Prostate gland (tissue), 2 donors: ENCODE measurements at regions not wholly inside any gene's neighbourhood (a gene's known extent, or its start where the extent isn't known, plus 50 kb on each side); places are given as distances from the start of the nearest gene placed in this dataset.
"Not testable (repeated sequence)": the region's sequence is repeated elsewhere in the genome, so short reads cannot be mapped to it uniquely, and the experiment has no call there.

Experiments used
- DNase-seq: peaks from one replicate; pipeline ENCODE4 v3.0.0-alpha.2; 2019; ENCODE audit warnings: low spot score
- H3K27ac ChIP-seq, 2 donors: fragments of 200-600 bp; sonication (generic); 2 replicates each; pipeline ENCODE4 v1.5.1; 2017 to 2019
- H3K27me3 ChIP-seq: fragments of 200-600 bp; sonication (generic); replicated peaks from 2 replicates; pipeline ENCODE4 v1.5.1; 2019; ENCODE audit not compliant: insufficient read depth
- H3K36me3 ChIP-seq, 2 donors: fragments of 200-600 bp; sonication (generic); 1 replicate in 1 of 2; 2 replicates in 1 of 2; pipeline versions ENCODE4 v1.5.1 to v1.8.1; 2017 to 2019
- H3K4me1 ChIP-seq: fragments of 200-600 bp; sonication (generic); replicated peaks from 2 replicates; pipeline ENCODE4 v1.5.1; 2019
- H3K4me3 ChIP-seq, 2 donors: fragments of 200-600 bp; sonication (generic); 2 replicates each; pipeline ENCODE4 v1.5.1; 2017 to 2019
- H3K9me3 ChIP-seq: fragments of 200-600 bp; sonication (generic); 2 replicates; pipeline ENCODE4 v1.5.1; 2017
- POLR2A ChIP-seq: fragments of 450-650 bp; IDR thresholded peaks from one replicate; pipeline ENCODE4 v1.6.1; 2016; ENCODE audit warnings: antibody characterized with exemption, mild to moderate bottlenecking
- POLR2AphosphoS5 ChIP-seq: sonication (generic); formaldehyde crosslinking; IDR thresholded peaks from one replicate; pipeline ENCODE4 v1.6.1; 2017; ENCODE audit warnings: antibody characterized with exemption
- WGBS: methylation state at CpG from one replicate; pipeline ENCODE4 v1.1.5; 2018; 5-methylcytosine and 5-hydroxymethylcytosine counted together
- intact Hi-C: fragments of 100-400 bp; cut with DNase I; formaldehyde crosslinking; loops from one replicate; pipeline ENCODE4 v1.14.2; 2022
- TF ChIP-seq, protein P1 (sequence below), 4 experiments: fragments of 200-600 bp in 2 of 4; fragments of 450-650 bp in 2 of 4; sonication (generic) in 2 of 4; IDR thresholded peaks; 1 replicate in 3 of 4; 2 replicates in 1 of 4; pipeline ENCODE4 v1.5.1; 2016 to 2019; ENCODE audit warnings: antibody characterized with exemption in 4 of 4, mild to moderate bottlenecking in 2 of 4, moderate library complexity in 2 of 4

DNA sequence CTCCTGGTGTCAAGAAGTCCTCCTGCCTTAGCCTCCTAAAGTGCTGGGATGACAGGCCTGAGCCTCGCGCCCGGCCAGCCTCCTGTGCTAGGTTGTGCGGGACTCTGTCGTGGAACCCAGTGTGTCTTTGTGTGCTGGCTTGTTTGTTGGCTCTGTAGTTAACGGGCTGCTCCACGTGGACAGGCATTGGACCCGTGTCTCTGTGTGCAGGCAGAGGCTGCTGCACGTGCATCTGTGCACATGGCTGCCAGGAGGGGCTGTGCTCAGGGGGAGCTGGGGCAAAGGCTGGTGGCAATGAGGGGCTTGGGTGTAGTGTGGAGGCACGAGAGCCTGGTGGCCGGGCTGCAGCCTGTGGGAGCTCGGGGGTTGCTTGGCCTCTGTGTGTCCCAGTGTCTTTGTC lies 121.3 kb upstream of the ALDH3B2 start:
- DNase-seq = no peak
- Histone ChIP-seq H3K36me3 (no peaks in the 10 kb centered on the region), H3K27me3 (no peaks in the 10 kb centered on the region), H3K27ac (no peak overlapping the region), H3K4me3 (no peak overlapping the region), H3K9me3 (no peaks in the 10 kb centered on the region), H3K4me1 (no peaks in the 10 kb centered on the region)
- 80% methylated on average over 12 of the region's 12 CpGs for WGBS
- intact Hi-C loops = no loop called here
- TF ChIP-seq, protein P1, sequence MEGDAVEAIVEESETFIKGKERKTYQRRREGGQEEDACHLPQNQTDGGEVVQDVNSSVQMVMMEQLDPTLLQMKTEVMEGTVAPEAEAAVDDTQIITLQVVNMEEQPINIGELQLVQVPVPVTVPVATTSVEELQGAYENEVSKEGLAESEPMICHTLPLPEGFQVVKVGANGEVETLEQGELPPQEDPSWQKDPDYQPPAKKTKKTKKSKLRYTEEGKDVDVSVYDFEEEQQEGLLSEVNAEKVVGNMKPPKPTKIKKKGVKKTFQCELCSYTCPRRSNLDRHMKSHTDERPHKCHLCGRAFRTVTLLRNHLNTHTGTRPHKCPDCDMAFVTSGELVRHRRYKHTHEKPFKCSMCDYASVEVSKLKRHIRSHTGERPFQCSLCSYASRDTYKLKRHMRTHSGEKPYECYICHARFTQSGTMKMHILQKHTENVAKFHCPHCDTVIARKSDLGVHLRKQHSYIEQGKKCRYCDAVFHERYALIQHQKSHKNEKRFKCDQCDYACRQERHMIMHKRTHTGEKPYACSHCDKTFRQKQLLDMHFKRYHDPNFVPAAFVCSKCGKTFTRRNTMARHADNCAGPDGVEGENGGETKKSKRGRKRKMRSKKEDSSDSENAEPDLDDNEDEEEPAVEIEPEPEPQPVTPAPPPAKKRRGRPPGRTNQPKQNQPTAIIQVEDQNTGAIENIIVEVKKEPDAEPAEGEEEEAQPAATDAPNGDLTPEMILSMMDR (IDR thresholded peaks at IDR 0.05) = no peak
- no peak for TF ChIP-seq POLR2A
- TF ChIP-seq POLR2AphosphoS5 = no peak

GRCh38 chr11:67793750-67794149 lies 119.3 kb upstream of the ALDH3B2 start:
- DNase-seq, intact Hi-C loops, H3K4me3 ChIP-seq, H3K4me1 ChIP-seq, H3K27me3 ChIP-seq, H3K36me3 ChIP-seq, H3K9me3 ChIP-seq, H3K27ac ChIP-seq: not testable (repeated sequence)
- 72% methylated on average over 7 of the region's 8 CpGs for WGBS

- H3K36me3 ChIP-seq, H3K27ac ChIP-seq, DNase-seq, H3K4me1 ChIP-seq, H3K4me3 ChIP-seq, intact Hi-C loops, H3K27me3 ChIP-seq, H3K9me3 ChIP-seq: not testable (repeated sequence)
- WGBS = 32% methylated on average over 26 of the region's 26 CpGs
- TF ChIP-seq, protein P1 (IDR thresholded peaks at IDR 0.05) = peak in 3 of 4 experiments; percentile 37 to 60 (median 45)
Measured at GRCh38 chr11:67792273-67792990, 118.0 kb upstream of the ALDH3B2 start.

GRCh38 chr11:67791598-67792170 lies 117.3 kb upstream of the ALDH3B2 start:
- H3K36me3 ChIP-seq, intact Hi-C loops, H3K9me3 ChIP-seq, H3K4me3 ChIP-seq, H3K4me1 ChIP-seq, H3K27me3 ChIP-seq, H3K27ac ChIP-seq, DNase-seq: not testable (repeated sequence)
- whole genome bisulfite sequencing = 48% methylated on average over 11 of the region's 11 CpGs

DNA sequence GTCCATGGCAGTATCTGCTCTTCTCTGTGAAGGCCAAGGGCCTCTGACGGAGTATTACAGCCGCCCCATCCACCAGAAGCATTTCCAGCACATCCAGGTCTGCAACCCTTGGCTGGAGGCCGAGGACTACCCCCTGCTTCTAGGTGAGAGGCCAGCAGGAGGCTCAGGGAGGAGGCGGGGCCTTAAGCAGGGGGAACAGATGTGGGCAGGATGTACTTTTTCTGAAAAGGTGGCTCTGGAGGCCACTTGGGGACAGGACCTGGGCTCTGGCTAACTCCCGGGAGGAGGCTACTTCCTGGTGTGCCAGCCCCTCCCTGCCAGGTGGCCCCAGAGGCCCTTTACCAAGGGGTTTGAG lies 113.9 kb upstream of the ALDH3B2 start:
- 45% methylated on average over 5 of the region's 5 CpGs for WGBS
- H3K4me1 ChIP-seq, intact Hi-C loops, H3K9me3 ChIP-seq, DNase-seq, H3K27me3 ChIP-seq, H3K27ac ChIP-seq, H3K4me3 ChIP-seq, H3K36me3 ChIP-seq: not testable (repeated sequence)

DNA sequence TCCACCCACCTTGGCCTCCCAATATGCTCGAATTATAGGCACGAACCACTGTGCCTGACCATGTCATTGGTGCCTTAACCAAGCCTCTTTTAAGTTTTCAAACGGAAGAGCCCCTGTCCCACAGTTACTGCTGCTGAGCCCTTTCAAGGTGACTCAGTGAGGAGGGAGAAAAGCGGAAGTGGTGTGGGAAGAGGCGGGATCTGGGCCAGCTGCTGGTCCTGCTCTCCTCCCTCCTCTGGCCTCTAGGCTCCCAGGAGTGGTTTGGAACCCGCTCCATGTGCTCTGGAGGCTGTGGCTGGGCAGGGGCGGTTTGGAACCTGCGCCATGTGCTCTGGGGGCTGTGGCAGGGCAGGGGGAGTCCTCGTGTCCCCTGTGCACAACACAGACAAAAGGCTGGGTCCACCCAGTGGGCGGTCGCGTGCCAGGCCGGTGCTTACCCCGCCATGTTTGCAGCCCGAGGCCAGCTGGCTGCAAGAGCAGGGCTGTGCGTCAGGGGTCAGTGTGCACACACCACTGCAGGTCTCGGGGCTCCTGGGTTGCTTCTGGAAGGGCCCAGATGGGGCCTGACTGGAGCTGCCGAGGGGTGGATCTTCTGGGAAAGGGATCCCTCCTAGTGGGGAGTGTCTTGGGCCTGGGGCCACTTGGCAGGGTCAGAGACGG lies 113.4 kb upstream of the ALDH3B2 start:
- H3K4me1 ChIP-seq, H3K9me3 ChIP-seq, DNase-seq, H3K36me3 ChIP-seq, H3K27ac ChIP-seq, H3K4me3 ChIP-seq, H3K27me3 ChIP-seq, intact Hi-C loops: not testable (repeated sequence)
- 78% methylated on average over 19 of the region's 19 CpGs for WGBS

- H3K4me1 ChIP-seq, H3K9me3 ChIP-seq, DNase-seq, H3K27me3 ChIP-seq, intact Hi-C loops, H3K4me3 ChIP-seq, H3K36me3 ChIP-seq, H3K27ac ChIP-seq: not testable (repeated sequence)
- 91% methylated on average over 2 of the region's 2 CpGs for WGBS
Measured at GRCh38 chr11:67781967-67782366, 107.5 kb upstream of the ALDH3B2 start.

- H3K36me3 ChIP-seq, H3K9me3 ChIP-seq, intact Hi-C loops, H3K4me1 ChIP-seq, DNase-seq, H3K4me3 ChIP-seq, H3K27ac ChIP-seq, H3K27me3 ChIP-seq: not testable (repeated sequence)
- WGBS = 86% methylated on average over 2 of the region's 2 CpGs
Measured at GRCh38 chr11:67781506-67781905, 107.1 kb upstream of the ALDH3B2 start.
